ENCODE measurements at regions not wholly inside any gene's neighbourhood (a gene's known extent, or its start where the extent isn't known, plus 50 kb on each side); places are given as distances from the start of the nearest gene placed in this dataset.

DNA sequence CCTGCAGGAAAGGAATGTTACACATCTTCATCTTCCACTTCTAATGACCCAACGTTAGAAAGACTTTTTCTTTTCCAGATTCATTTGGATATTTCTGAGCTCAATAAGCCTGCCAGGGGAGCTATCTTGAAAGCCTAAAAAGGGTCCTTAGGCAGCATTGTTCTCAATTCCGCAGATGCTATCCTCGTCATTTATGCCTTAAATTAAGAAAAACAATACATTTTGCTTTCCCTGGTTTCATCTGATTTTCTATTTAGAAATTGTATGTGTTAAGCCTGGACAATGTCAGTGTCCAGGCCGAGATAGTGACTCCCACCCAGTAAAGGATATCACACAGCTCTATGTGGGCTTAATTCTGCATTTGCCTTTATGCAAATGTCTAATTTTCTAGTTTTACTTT, 721.3 kb downstream of the DIAPH3 start:
- H3K4me1 ChIP-seq (ENCODE audit: insufficient read depth, insufficient read length) = no peaks in the 10 kb centered on the region
- no peak for TF ChIP-seq YY1 (IDR thresholded peaks at IDR 0.05; ENCODE audit: insufficient read depth, insufficient read length)
- no peak for TF ChIP-seq ZNF274 (IDR thresholded peaks at IDR 0.05; ENCODE audit: low read depth, low read length)
- TF ChIP-seq SUZ12 (IDR thresholded peaks at IDR 0.05; ENCODE audit: extremely low read depth, insufficient read depth, insufficient read length) = no peak
- DNase-seq (ENCODE audit: low read depth, low spot score) = no peak

DNA sequence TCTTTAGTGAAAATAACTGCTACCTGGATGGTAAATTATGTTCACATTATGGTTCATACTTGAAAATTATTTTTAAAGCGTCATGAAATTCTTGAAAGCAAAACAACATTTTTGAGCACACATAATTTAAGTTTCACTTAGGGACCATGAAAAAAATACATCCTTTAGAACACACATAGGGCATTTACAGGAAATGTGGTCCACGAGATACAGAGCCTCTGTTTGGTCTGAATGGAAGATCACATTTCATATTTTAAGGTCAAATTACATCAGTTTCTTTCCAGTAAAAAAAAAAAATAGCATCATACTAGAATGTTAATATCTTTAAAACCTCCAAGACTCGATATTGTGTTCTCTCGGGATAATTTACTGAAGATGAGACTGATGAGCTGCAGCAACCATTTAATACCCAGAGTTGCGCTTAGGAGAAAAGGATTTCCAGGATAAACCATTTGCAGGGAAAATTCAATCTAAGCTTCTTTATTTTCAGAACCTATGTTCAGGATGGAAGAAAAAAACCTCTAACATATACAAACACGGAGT, 720.7 kb downstream of the DIAPH3 start:
- DNase-seq (ENCODE audit: low read depth, low spot score) = no peak
- Histone ChIP-seq H3K4me3 (ENCODE audit: insufficient read length, low read depth) (no peak overlapping the region), H3K9me3 (ENCODE audit: insufficient read depth, low read length) (peaks cover 5% of the 10 kb centered on the region; the same call in 1 of the 2 replicates), H3K36me3 (ENCODE audit: insufficient read depth, insufficient read length, low read length) (no peaks in the 10 kb centered on the region), H3K9ac (ENCODE audit: insufficient read length, low read depth) (no peak overlapping the region), H3K4me1 (ENCODE audit: insufficient read depth, insufficient read length) (no peaks in the 10 kb centered on the region), H3K27me3 (ENCODE audit: insufficient read depth, insufficient read length) (no peaks in the 10 kb centered on the region)
- TF ChIP-seq SUZ12 (IDR thresholded peaks at IDR 0.05; ENCODE audit: extremely low read depth, insufficient read depth, insufficient read length) (no peak), YY1 (IDR thresholded peaks at IDR 0.05; ENCODE audit: insufficient read depth, insufficient read length) (no peak), ZNF274 (IDR thresholded peaks at IDR 0.05; ENCODE audit: low read depth, low read length) (no peak)

More for the DNA sequence above, 721.3 kb downstream of the DIAPH3 start:
- peaks cover 5% of the 10 kb centered on the region; the same call in 1 of the 2 replicates for H3K9me3 ChIP-seq (ENCODE audit: insufficient read depth, low read length)
- no peaks in the 10 kb centered on the region for H3K27me3 ChIP-seq (ENCODE audit: insufficient read depth, insufficient read length)
- H3K36me3 ChIP-seq (ENCODE audit: insufficient read depth, insufficient read length, low read length) = no peaks in the 10 kb centered on the region
- no peak overlapping the region for H3K4me3 ChIP-seq (ENCODE audit: insufficient read length, low read depth)
- H3K9ac ChIP-seq (ENCODE audit: insufficient read length, low read depth) = no peak overlapping the region

DNA sequence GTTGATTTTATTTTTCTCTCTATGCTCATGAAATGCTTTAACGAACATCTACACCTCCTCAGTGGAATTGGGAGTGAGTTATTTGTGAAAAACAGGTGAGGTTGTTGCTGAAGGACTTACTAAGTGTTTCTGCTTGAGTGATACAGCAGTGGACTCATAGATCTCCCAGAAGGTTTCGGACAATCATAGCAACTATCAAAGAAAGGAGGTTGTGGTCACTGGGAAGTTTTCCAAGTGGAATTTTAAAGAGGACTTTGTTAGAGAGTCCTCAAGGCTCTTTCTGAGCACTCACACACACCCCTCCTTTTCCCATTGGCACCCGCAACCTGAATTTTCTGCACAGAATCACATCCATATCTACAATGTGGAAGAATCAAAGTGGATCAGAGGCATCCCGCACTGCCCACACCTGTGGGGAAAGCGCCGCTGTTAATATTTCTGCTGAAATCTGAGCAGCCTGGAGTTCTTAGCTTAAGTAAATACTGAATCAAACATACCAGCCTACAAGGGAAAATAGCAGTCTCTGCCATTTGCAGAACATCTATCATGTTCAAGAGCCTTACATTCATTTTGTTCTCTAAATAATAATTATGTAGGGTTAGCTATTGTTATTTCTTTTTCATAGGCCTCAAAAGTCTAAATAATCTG, 719.4 kb downstream of the DIAPH3 start:
- no peaks in the 10 kb centered on the region for H3K27me3 ChIP-seq (ENCODE audit: insufficient read depth, insufficient read length)
- no peak for DNase-seq (ENCODE audit: low read depth, low spot score)

DNA sequence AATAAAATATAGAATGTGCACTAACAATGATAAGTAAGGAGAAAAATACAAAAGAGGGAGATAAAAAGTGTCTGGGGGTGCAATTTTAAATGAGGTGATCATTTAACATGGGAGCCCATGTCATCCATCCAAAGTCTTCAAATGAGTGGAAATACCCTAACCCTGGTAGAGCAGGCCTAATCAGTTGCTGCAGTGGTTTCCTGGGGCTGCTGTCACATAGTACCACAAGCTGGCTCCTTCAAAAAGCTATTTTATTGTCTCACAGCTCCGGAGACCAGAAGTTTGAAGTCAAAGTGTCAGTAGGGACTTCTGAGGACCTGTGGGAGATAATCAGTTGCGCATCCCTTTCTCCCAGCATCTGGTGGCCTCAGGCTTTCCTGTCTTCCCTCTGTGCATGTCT, 717.9 kb downstream of the DIAPH3 start:
- Histone ChIP-seq H3K27me3 (ENCODE audit: insufficient read depth, insufficient read length) (no peaks in the 10 kb centered on the region), H3K36me3 (ENCODE audit: insufficient read depth, insufficient read length, low read length) (no peaks in the 10 kb centered on the region), H3K9ac (ENCODE audit: insufficient read length, low read depth) (no peak overlapping the region), H3K4me1 (ENCODE audit: insufficient read depth, insufficient read length) (no peaks in the 10 kb centered on the region), H3K4me3 (ENCODE audit: insufficient read length, low read depth) (no peak overlapping the region), H3K9me3 (ENCODE audit: insufficient read depth, low read length) (peaks cover 10% of the 10 kb centered on the region; the same call in 1 of the 2 replicates)
- DNase-seq (ENCODE audit: low read depth, low spot score) = no peak
- TF ChIP-seq SUZ12 (IDR thresholded peaks at IDR 0.05; ENCODE audit: extremely low read depth, insufficient read depth, insufficient read length) = no peak
- TF ChIP-seq YY1 (IDR thresholded peaks at IDR 0.05; ENCODE audit: insufficient read depth, insufficient read length) = no peak
- no peak for TF ChIP-seq ZNF274 (IDR thresholded peaks at IDR 0.05; ENCODE audit: low read depth, low read length)

More for the DNA sequence above, 719.4 kb downstream of the DIAPH3 start:
- Histone ChIP-seq H3K9me3 (ENCODE audit: insufficient read depth, low read length) (peaks cover 5% of the 10 kb centered on the region; the same call in 1 of the 2 replicates), H3K9ac (ENCODE audit: insufficient read length, low read depth) (no peak overlapping the region), H3K4me1 (ENCODE audit: insufficient read depth, insufficient read length) (no peaks in the 10 kb centered on the region), H3K36me3 (ENCODE audit: insufficient read depth, insufficient read length, low read length) (no peaks in the 10 kb centered on the region), H3K4me3 (ENCODE audit: insufficient read length, low read depth) (no peak overlapping the region)
- TF ChIP-seq SUZ12 (IDR thresholded peaks at IDR 0.05; ENCODE audit: extremely low read depth, insufficient read depth, insufficient read length) (no peak), ZNF274 (IDR thresholded peaks at IDR 0.05; ENCODE audit: low read depth, low read length) (no peak), YY1 (IDR thresholded peaks at IDR 0.05; ENCODE audit: insufficient read depth, insufficient read length) (no peak)

DNA sequence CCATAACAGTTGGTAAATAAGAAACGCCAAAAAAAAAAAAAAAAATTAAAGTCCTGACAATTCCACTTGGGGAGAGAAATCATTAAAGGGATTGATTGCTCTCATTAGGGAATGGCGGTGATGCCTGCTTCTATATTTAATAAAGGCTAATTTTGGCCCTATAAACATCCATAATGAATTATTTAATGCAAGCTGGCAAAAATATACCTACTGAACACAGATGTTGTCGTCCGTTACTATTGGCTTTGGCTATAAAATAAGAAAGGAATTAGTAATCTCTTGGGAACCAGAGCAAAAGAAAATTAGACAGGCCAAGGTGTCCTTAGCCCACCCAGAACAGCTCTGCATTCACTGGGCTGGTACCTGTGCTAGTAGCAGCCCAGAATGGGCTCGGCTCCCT, 717.3 kb downstream of the DIAPH3 start:
- Histone ChIP-seq H3K4me1 (ENCODE audit: insufficient read depth, insufficient read length) (no peaks in the 10 kb centered on the region), H3K4me3 (ENCODE audit: insufficient read length, low read depth) (no peak overlapping the region), H3K9ac (ENCODE audit: insufficient read length, low read depth) (no peak overlapping the region), H3K9me3 (ENCODE audit: insufficient read depth, low read length) (peaks cover 10% of the 10 kb centered on the region; the same call in 1 of the 2 replicates), H3K27me3 (ENCODE audit: insufficient read depth, insufficient read length) (no peaks in the 10 kb centered on the region), H3K36me3 (ENCODE audit: insufficient read depth, insufficient read length, low read length) (no peaks in the 10 kb centered on the region)
- no peak for DNase-seq (ENCODE audit: low read depth, low spot score)
- TF ChIP-seq SUZ12 (IDR thresholded peaks at IDR 0.05; ENCODE audit: extremely low read depth, insufficient read depth, insufficient read length) = no peak
- TF ChIP-seq ZNF274 (IDR thresholded peaks at IDR 0.05; ENCODE audit: low read depth, low read length) = no peak
- TF ChIP-seq YY1 (IDR thresholded peaks at IDR 0.05; ENCODE audit: insufficient read depth, insufficient read length) = no peak

DNA sequence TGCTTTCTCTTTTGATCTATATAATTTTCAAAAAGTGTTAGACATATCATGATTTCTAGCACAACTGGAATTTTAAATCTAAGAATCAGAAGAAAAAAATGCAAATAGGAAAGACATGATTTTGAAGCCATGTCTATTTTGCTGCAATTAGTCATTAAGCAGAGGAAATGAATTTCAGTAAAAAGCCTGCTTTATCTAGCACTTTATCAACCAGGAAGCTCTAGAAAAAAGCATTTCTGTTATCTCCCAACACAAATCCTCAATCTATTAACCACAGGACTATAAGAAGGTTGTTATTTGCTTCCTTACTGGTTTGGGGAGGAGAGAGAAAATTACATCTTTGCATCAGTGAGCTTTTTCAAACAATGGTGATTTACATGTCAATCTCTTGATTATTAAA, 716.7 kb downstream of the DIAPH3 start:
- TF ChIP-seq ZNF274 (IDR thresholded peaks at IDR 0.05; ENCODE audit: low read depth, low read length) (no peak), SUZ12 (IDR thresholded peaks at IDR 0.05; ENCODE audit: extremely low read depth, insufficient read depth, insufficient read length) (no peak), YY1 (IDR thresholded peaks at IDR 0.05; ENCODE audit: insufficient read depth, insufficient read length) (no peak)
- no peaks in the 10 kb centered on the region for H3K36me3 ChIP-seq (ENCODE audit: insufficient read depth, insufficient read length, low read length)
- no peaks in the 10 kb centered on the region for H3K27me3 ChIP-seq (ENCODE audit: insufficient read depth, insufficient read length)
- no peak overlapping the region for H3K4me3 ChIP-seq (ENCODE audit: insufficient read length, low read depth)
- H3K9ac ChIP-seq (ENCODE audit: insufficient read length, low read depth) = no peak overlapping the region
- peaks cover 10% of the 10 kb centered on the region; the same call in 1 of the 2 replicates for H3K9me3 ChIP-seq (ENCODE audit: insufficient read depth, low read length)
- DNase-seq (ENCODE audit: low read depth, low spot score) = no peak
- no peaks in the 10 kb centered on the region for H3K4me1 ChIP-seq (ENCODE audit: insufficient read depth, insufficient read length)

DNA sequence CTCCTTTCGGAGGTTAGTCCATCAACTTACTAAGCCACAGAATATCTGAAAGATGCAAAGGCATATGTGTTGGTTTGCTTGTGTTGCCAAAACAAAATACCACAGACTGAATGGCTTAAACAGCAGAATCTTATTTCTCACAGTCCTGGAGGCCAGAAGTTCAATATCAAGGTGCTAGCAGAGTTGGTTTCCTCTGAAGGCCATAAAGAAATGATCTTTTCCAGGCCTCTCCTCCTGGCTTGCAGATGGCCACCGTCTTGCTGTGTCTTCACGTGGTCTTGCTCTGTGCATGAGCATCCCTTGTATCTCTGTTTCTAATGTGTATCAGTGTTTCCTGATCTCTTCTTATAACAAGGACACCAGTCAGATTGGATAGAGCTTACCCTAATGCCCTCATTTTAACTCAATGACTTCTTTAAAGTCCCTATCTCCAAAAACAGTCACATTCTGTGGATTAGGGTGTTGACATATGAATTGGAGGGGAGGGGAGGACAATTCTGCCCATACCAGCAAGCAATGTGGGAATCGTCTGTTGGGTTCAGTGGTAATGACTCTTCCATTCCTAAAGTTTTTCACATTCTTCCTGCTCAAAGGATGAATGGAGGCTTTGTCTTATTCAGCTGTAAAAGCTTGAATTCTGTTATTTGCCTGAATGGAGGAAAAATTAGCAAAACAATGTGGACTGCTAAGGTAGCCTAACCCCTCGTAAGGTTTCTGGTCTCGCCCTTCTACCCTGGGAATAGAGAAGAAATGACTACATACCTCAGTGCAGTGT, 715.7 kb downstream of the DIAPH3 start:
- Histone ChIP-seq H3K4me1 (ENCODE audit: insufficient read depth, insufficient read length) (no peaks in the 10 kb centered on the region), H3K4me3 (ENCODE audit: insufficient read length, low read depth) (no peak overlapping the region), H3K9me3 (ENCODE audit: insufficient read depth, low read length) (peaks cover 10% of the 10 kb centered on the region; the same call in 1 of the 2 replicates), H3K27me3 (ENCODE audit: insufficient read depth, insufficient read length) (no peaks in the 10 kb centered on the region), H3K36me3 (ENCODE audit: insufficient read depth, insufficient read length, low read length) (no peaks in the 10 kb centered on the region), H3K9ac (ENCODE audit: insufficient read length, low read depth) (no peak overlapping the region)
- TF ChIP-seq SUZ12 (IDR thresholded peaks at IDR 0.05; ENCODE audit: extremely low read depth, insufficient read depth, insufficient read length) = no peak
- no peak for TF ChIP-seq ZNF274 (IDR thresholded peaks at IDR 0.05; ENCODE audit: low read depth, low read length)
- TF ChIP-seq YY1 (IDR thresholded peaks at IDR 0.05; ENCODE audit: insufficient read depth, insufficient read length) = no peak
- DNase-seq (ENCODE audit: low read depth, low spot score) = peak; percentile 81

Measured in NT2/D1 (cell line).